ENCODE measurements at regions not wholly inside any gene's neighbourhood (a gene's known extent, or its start where the extent isn't known, plus 50 kb on each side); places are given as distances from the start of the nearest gene placed in this dataset.

- Histone ChIP-seq H3K9ac (ENCODE audit: low read length in 3 of 3) (no peak overlapping the region), H3K36me3 (ENCODE audit: control insufficient read depth in 2 of 3, insufficient read depth in 3 of 3, low read length in 3 of 3) (no peaks in the 10 kb centered on the region), H3K9me3 (ENCODE audit: control insufficient read depth in 2 of 3, insufficient read depth in 1 of 3, low read length in 3 of 3) (no peaks in the 10 kb centered on the region), H3K27ac (ENCODE audit: low read depth in 2 of 2, low read length in 2 of 2) (no peak overlapping the region), H3K4me3 (ENCODE audit: low read length in 3 of 3) (no peak overlapping the region), H3K27me3 (ENCODE audit: control insufficient read depth, insufficient read depth, low read length) (no peaks in the 10 kb centered on the region), H3K4me1 (ENCODE audit: control insufficient read depth in 2 of 3, insufficient read depth in 2 of 3, low read depth in 1 of 3, low read length in 3 of 3) (no peaks in the 10 kb centered on the region)
- no peak for FAIRE-seq
- intact Hi-C loops (cut with DNase I) = no loop called here
- TF ChIP-seq CTCF (IDR thresholded peaks at IDR 0.05; ENCODE audit: borderline replicate concordance, extremely low read depth, insufficient read depth) = no peak
- no peak for DNase-seq
These were observed 80.1 kb upstream of the ARHGEF3 start for GRCh38 chr3:56881841-56882240.

- Histone ChIP-seq H3K27me3 (ENCODE audit: control insufficient read depth, insufficient read depth, low read length) (no peaks in the 10 kb centered on the region), H3K27ac (ENCODE audit: low read depth in 2 of 2, low read length in 2 of 2) (no peak overlapping the region), H3K4me1 (ENCODE audit: control insufficient read depth in 2 of 3, insufficient read depth in 2 of 3, low read depth in 1 of 3, low read length in 3 of 3) (no peaks in the 10 kb centered on the region), H3K9ac (ENCODE audit: low read length in 3 of 3) (no peak overlapping the region), H3K4me3 (ENCODE audit: low read length in 3 of 3) (no peak overlapping the region), H3K36me3 (ENCODE audit: control insufficient read depth in 2 of 3, insufficient read depth in 3 of 3, low read length in 3 of 3) (no peaks in the 10 kb centered on the region), H3K9me3 (ENCODE audit: control insufficient read depth in 2 of 3, insufficient read depth in 1 of 3, low read length in 3 of 3) (no peaks in the 10 kb centered on the region)
- intact Hi-C loops (cut with DNase I) = no loop called here
- FAIRE-seq (no peak), DNase-seq (no peak)
- TF ChIP-seq CTCF (IDR thresholded peaks at IDR 0.05; ENCODE audit: borderline replicate concordance, extremely low read depth, insufficient read depth) = no peak
These were observed 79.2 kb upstream of the ARHGEF3 start for GRCh38 chr3:56880720-56881575.

GRCh38 chr3:56879436-56880215 is 77.9 kb upstream of the ARHGEF3 start:
- Histone ChIP-seq H3K27me3 (ENCODE audit: control insufficient read depth, insufficient read depth, low read length) (no peaks in the 10 kb centered on the region), H3K27ac (ENCODE audit: low read depth in 2 of 2, low read length in 2 of 2) (no peak overlapping the region), H3K36me3 (ENCODE audit: control insufficient read depth in 2 of 3, insufficient read depth in 3 of 3, low read length in 3 of 3) (no peaks in the 10 kb centered on the region), H3K9ac (ENCODE audit: low read length in 3 of 3) (no peak overlapping the region), H3K4me1 (ENCODE audit: control insufficient read depth in 2 of 3, insufficient read depth in 2 of 3, low read depth in 1 of 3, low read length in 3 of 3) (no peaks in the 10 kb centered on the region), H3K9me3 (ENCODE audit: control insufficient read depth in 2 of 3, insufficient read depth in 1 of 3, low read length in 3 of 3) (no peaks in the 10 kb centered on the region), H3K4me3 (ENCODE audit: low read length in 3 of 3) (no peak overlapping the region)
- no peak for TF ChIP-seq CTCF (IDR thresholded peaks at IDR 0.05; ENCODE audit: borderline replicate concordance, extremely low read depth, insufficient read depth)
- DNase-seq = no peak
- intact Hi-C loops (cut with DNase I) = no loop called here
- no peak for FAIRE-seq

All from kidney (tissue), 13 donors.